Activated T-helper 2 cell treated with anti-CD3 and anti-CD28 coated beads, Interferon-gamma antibody, Interleukin-2, Interleukin-4, amounts not matched to agents 10 μg/mL and 5 μg/mL and 100 μg/mL, durations not matched to agents 14 hours and 24 hours and 36 hours (primary cell): ENCODE measurements at regions not wholly inside any gene's neighbourhood (a gene's known extent, or its start where the extent isn't known, plus 50 kb on each side); places are given as distances from the start of the nearest gene placed in this dataset.
"Not testable (repeated sequence)": the region's sequence is repeated elsewhere in the genome, so short reads cannot be mapped to it uniquely, and the experiment has no call there.

Experiments used
- DNase-seq: peaks from one replicate; pipeline ENCODE4 v3.0.0; 2021; ENCODE audit warnings: low spot score
- H3K27ac Mint-ChIP-seq: one replicate; pipeline ENCODE4 v1.8.0; 2021; ENCODE audit warnings: mixed read lengths
- H3K27me3 Mint-ChIP-seq: one replicate; pipeline ENCODE4 v1.8.0; 2021; ENCODE audit warnings: low read depth, mixed read lengths
- H3K36me3 Mint-ChIP-seq: one replicate; pipeline ENCODE4 v1.8.0; 2021; ENCODE audit warnings: low read depth, mixed read lengths
- H3K4me1 Mint-ChIP-seq: one replicate; pipeline ENCODE4 v1.8.0; 2021; ENCODE audit warnings: low read depth, mixed read lengths
- H3K4me3 Mint-ChIP-seq: one replicate; pipeline ENCODE4 v1.8.0; 2021; ENCODE audit warnings: low read depth, mild to moderate bottlenecking, moderate library complexity, mixed read lengths
- H3K9me3 Mint-ChIP-seq: one replicate; pipeline ENCODE4 v1.8.0; 2021; ENCODE audit warnings: mixed read lengths
- intact Hi-C: fragments of 100-400 bp; cut with micrococcal nuclease; formaldehyde crosslinking; loops from one replicate; pipeline ENCODE4 v1.15.1; 2023

GRCh38 chr6:85348643-85349042, 101.2 kb upstream of the NT5E start:
- Mint-ChIP-seq H3K9me3 (no peaks in the 10 kb centered on the region), H3K36me3 (no peaks in the 10 kb centered on the region), H3K4me3 (no peak overlapping the region), H3K27me3 (peaks cover 25% of the 10 kb centered on the region), H3K27ac (no peak overlapping the region), H3K4me1 (no peaks in the 10 kb centered on the region)
- no peak for DNase-seq
- intact Hi-C loops = no loop called here

DNA sequence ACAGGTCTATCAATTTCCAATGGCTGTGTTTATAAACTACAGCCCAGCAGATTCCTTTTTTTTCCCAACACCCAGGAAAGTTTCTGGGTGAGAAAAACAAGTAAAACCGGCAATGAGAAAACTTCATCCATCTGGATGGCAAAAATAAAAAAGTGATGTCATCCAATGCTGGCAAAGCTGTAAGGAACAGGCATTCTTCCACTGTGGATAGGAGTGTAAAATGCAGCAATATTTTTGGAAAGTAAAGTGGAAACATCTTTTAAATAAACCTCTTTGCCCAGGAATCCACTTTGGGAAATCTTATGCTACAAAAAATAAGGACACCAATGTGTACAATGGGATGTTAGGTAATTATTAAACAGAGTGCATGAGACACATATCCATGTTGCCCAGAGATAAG, 102.1 kb upstream of the NT5E start:
- no peaks in the 10 kb centered on the region for H3K4me1 Mint-ChIP-seq
- H3K4me3 Mint-ChIP-seq = no peak overlapping the region
- H3K9me3 Mint-ChIP-seq = no peaks in the 10 kb centered on the region
- no peak overlapping the region for H3K27ac Mint-ChIP-seq
- H3K27me3 Mint-ChIP-seq = peaks cover 25% of the 10 kb centered on the region
- no peak for DNase-seq
- intact Hi-C loops = no loop called here
- H3K36me3 Mint-ChIP-seq = no peaks in the 10 kb centered on the region

GRCh38 chr6:85346196-85346595, 103.7 kb upstream of the NT5E start:
- H3K4me3 Mint-ChIP-seq = no peak overlapping the region
- no peak overlapping the region for H3K27ac Mint-ChIP-seq
- no peaks in the 10 kb centered on the region for H3K36me3 Mint-ChIP-seq
- intact Hi-C loops = no loop called here
- no peaks in the 10 kb centered on the region for H3K4me1 Mint-ChIP-seq
- DNase-seq = no peak
- no peaks in the 10 kb centered on the region for H3K9me3 Mint-ChIP-seq
- H3K27me3 Mint-ChIP-seq = peaks cover 25% of the 10 kb centered on the region

DNA sequence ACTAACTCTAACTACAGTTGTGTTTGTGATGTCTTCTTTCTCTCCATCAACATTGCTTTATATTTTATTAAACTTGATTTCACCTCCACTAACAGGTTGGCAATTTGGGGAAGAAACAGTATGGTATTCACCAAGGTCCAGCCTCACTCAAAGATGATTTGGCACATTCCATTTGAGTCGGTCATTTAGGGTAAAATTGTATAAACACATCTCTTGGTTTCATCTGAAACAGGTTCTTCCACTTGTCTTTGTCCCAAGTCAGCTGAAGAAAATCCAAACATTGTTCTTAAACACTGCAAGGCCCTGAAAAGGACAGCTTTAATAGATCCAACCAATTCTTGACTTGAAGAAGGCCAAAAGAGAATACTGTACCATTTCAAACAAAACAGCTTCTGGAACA, 104.9 kb upstream of the NT5E start:
- Mint-ChIP-seq H3K27me3 (peaks cover 21% of the 10 kb centered on the region), H3K4me1 (no peaks in the 10 kb centered on the region), H3K36me3 (no peaks in the 10 kb centered on the region), H3K27ac (no peak overlapping the region), H3K4me3 (no peak overlapping the region), H3K9me3 (no peaks in the 10 kb centered on the region)
- no peak for DNase-seq
- intact Hi-C loops = no loop called here

DNA sequence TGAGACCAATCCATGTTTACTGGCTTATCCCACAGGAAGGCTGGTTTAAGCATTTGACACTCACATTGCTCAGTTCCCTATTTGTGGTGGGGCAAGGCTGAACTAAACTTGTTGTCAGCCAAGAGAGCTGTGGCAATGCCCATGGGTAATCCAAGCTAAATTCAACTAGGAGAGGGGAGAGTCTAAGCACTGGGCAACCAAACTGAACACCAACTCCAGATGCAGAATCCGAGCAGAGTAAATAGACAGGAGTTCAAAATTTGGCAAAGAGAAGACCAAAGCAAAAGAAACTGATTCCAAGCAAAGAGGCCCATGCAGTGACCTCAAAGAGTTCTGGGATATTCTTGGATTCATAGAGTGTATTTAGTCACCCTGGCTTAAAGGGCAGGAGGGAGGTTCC, 106.5 kb upstream of the NT5E start:
- intact Hi-C loops = no loop called here

DNA sequence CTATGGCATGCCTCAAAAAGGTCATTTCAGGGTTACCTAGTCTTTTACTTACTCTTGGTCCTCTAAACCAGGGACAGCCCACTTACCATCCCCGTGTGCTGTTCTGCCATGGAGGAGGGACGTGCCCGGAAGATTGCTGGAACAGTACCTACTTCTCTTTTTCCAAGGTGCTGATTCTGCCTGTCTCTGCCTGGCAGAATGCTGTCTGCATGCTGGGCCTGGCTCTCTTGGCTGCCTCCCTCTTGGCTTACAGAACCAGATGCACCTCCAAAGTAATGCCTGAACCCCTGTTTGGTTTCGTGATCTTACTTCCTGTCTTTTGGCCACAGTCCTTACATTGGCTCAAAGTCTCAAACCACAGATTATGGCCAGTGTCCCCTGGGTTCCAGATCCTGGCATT, 120.7 kb upstream of the NT5E start:
- Mint-ChIP-seq H3K4me1 (no peaks in the 10 kb centered on the region), H3K27me3 (peaks cover 3% of the 10 kb centered on the region), H3K9me3 (no peaks in the 10 kb centered on the region), H3K27ac (no peak overlapping the region), H3K36me3 (no peaks in the 10 kb centered on the region), H3K4me3 (no peak overlapping the region)
- intact Hi-C loops = loop anchor here (10.0 kb wide), 1 partner anchor 554 kb away; no protein-coding TSS in a partner anchor
- no peak for DNase-seq

More for the DNA sequence above, 106.5 kb upstream of the NT5E start:
- Mint-ChIP-seq H3K4me3 (no peak overlapping the region), H3K27me3 (peaks cover 14% of the 10 kb centered on the region), H3K36me3 (no peaks in the 10 kb centered on the region), H3K9me3 (no peaks in the 10 kb centered on the region), H3K4me1 (no peaks in the 10 kb centered on the region), H3K27ac (no peak overlapping the region)
- DNase-seq = no peak

DNA sequence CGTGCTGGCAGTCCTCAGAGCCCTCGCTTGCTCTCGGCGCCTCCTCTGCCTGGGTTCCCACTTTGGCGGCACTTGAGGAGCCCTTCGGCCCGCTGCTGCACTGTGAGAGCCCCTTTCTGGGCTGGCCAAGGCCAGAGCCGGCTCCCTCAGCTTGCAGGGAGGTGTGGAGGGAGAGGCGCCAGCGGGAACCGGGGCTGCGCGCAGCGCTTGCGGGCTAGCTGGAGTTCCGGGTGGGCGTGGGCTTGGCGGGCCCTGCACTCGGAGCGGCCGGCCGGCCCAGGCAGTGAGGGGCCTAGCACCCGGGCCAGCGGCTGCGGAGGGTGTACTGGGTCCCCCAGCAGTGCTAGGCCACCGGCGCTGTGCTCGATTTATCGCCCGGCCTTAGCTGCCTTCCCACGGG, 124.1 kb upstream of the NT5E start:
- not testable (repeated sequence) for H3K4me3 Mint-ChIP-seq, H3K36me3 Mint-ChIP-seq, H3K9me3 Mint-ChIP-seq, H3K27ac Mint-ChIP-seq, H3K27me3 Mint-ChIP-seq, DNase-seq, H3K4me1 Mint-ChIP-seq
- intact Hi-C loops = loop anchor here (10.0 kb wide), 1 partner anchor 551 kb away; no protein-coding TSS in a partner anchor

GRCh38 chr6:85323435-85324040, 126.3 kb upstream of the NT5E start:
- H3K9me3 Mint-ChIP-seq = no peaks in the 10 kb centered on the region

GRCh38 chr6:85322446-85323105, 127.3 kb upstream of the NT5E start:
- H3K9me3 Mint-ChIP-seq = no peaks in the 10 kb centered on the region

More at GRCh38 chr6:85323435-85324040, 126.3 kb upstream of the NT5E start:
- intact Hi-C loops = loop anchor here (2.0 to 10.0 kb wide), 3 partner anchors 549 to 1439 kb away; no protein-coding TSS in a partner anchor
- Mint-ChIP-seq H3K4me3 (no peak overlapping the region), H3K4me1 (no peaks in the 10 kb centered on the region), H3K27ac (no peak overlapping the region), H3K36me3 (no peaks in the 10 kb centered on the region), H3K27me3 (peaks cover 2% of the 10 kb centered on the region)
- peak; percentile 48 for DNase-seq

GRCh38 chr6:85321906-85322305, 128.0 kb upstream of the NT5E start:
- no peaks in the 10 kb centered on the region for H3K36me3 Mint-ChIP-seq

More at GRCh38 chr6:85322446-85323105, 127.3 kb upstream of the NT5E start:
- DNase-seq = no peak
- Mint-ChIP-seq H3K27me3 (peaks cover 2% of the 10 kb centered on the region), H3K36me3 (no peaks in the 10 kb centered on the region), H3K4me3 (no peak overlapping the region), H3K4me1 (no peaks in the 10 kb centered on the region), H3K27ac (no peak overlapping the region)
- intact Hi-C loops = loop anchor here (2.0 to 10.0 kb wide), 3 partner anchors 548 to 1438 kb away; no protein-coding TSS in a partner anchor

DNA sequence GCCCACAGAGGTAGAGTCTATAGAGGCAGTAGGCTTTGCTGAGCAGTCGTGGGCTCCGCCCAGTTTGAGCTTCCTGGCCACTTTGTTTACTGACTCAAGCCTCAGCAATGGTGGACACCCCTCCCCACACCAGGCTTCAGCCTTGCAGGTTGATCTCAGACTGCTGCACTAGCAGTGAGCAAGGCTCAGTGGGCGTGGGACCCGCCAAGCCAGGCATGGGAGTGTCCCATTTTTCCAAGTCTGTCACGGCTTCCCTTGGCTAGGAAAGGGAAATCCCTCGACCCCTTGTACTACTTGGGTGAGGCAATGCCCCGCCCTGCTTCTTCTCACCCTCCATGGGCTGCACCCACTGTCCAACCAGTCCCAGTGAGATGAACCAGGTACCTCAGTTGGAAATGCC, 135.3 kb upstream of the NT5E start:
- no peaks in the 10 kb centered on the region for H3K9me3 Mint-ChIP-seq
- intact Hi-C loops = no loop called here
- H3K27me3 Mint-ChIP-seq = no peaks in the 10 kb centered on the region
- H3K36me3 Mint-ChIP-seq = no peaks in the 10 kb centered on the region
- no peaks in the 10 kb centered on the region for H3K4me1 Mint-ChIP-seq
- no peak overlapping the region for H3K27ac Mint-ChIP-seq
- H3K4me3 Mint-ChIP-seq = no peak overlapping the region
- DNase-seq = no peak

More at GRCh38 chr6:85321906-85322305, 128.0 kb upstream of the NT5E start:
- H3K4me3 Mint-ChIP-seq = no peak overlapping the region
- H3K9me3 Mint-ChIP-seq = no peaks in the 10 kb centered on the region
- H3K27ac Mint-ChIP-seq = no peak overlapping the region
- H3K27me3 Mint-ChIP-seq = peaks cover 2% of the 10 kb centered on the region
- H3K4me1 Mint-ChIP-seq = no peaks in the 10 kb centered on the region
- DNase-seq = no peak
- intact Hi-C loops = loop anchor here (2.0 to 10.0 kb wide), 3 partner anchors 547 to 1437 kb away; no protein-coding TSS in a partner anchor

DNA sequence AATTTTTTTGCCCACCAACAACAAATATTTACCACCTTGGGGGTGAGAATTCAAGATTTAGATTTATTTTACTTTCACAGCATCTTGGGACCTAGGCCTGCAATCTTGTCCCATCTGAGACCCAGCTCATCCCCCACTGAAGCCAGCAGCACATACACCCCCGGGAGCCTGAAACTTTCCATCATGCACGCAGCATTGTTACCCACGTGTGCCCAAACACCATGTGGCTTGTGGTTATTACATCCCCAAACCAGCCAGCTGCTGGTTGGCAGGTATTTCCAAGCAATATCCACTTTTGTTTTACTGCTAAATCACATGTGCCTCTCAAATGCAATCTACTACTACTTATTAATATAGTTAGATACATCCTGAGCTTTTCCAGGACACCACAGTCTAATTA, 149.3 kb upstream of the NT5E start:
- Mint-ChIP-seq H3K4me1 (no peaks in the 10 kb centered on the region), H3K27me3 (no peaks in the 10 kb centered on the region), H3K27ac (no peak overlapping the region), H3K36me3 (no peaks in the 10 kb centered on the region), H3K4me3 (no peak overlapping the region), H3K9me3 (no peaks in the 10 kb centered on the region)
- no peak for DNase-seq
- intact Hi-C loops = no loop called here

DNA sequence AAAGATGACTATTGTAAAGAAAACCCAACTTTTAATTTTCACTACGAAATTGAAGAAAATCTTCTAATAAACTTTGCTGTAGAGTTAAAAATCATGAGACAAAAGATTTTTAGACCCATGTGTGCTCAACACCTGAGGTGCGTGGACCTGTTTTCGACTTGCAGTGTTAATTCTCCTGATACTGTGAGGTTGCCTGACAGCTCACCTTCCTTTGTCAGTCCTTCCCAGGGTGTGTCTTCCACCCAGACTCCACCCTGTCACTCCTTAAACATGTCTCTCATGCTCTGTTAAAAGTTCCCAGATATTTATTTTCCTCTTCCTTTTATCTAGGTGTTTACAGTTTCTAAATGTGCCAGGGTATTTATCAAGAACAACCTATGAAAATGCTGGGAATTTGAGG, 151.3 kb upstream of the NT5E start:
- no peak overlapping the region for H3K27ac Mint-ChIP-seq
- H3K4me1 Mint-ChIP-seq = no peaks in the 10 kb centered on the region
- H3K4me3 Mint-ChIP-seq = no peak overlapping the region
- DNase-seq = no peak
- H3K36me3 Mint-ChIP-seq = no peaks in the 10 kb centered on the region
- H3K9me3 Mint-ChIP-seq = no peaks in the 10 kb centered on the region
- intact Hi-C loops = no loop called here
- H3K27me3 Mint-ChIP-seq = no peaks in the 10 kb centered on the region
